GM23248 (cell line): ENCODE measurements at regions not wholly inside any gene's neighbourhood (a gene's known extent, or its start where the extent isn't known, plus 50 kb on each side); places are given as distances from the start of the nearest gene placed in this dataset.

Source experiments
- EZH2 ChIP-seq: fragments of 200-600 bp; sonication (generic); IDR thresholded peaks from 2 replicates; pipeline ENCODE4 v1.6.1; 2018; ENCODE audit warnings: antibody characterized with exemption, mild to moderate bottlenecking; ENCODE audit not compliant: insufficient read depth, poor library complexity, severe bottlenecking
- EZH2phosphoT487 ChIP-seq: fragments of 200-600 bp; sonication (generic); IDR thresholded peaks from 2 replicates; pipeline ENCODE4 v1.6.1; 2018; ENCODE audit warnings: antibody characterized with exemption, moderate library complexity, mild to moderate bottlenecking, low read depth; ENCODE audit not compliant: insufficient read depth

- TF ChIP-seq EZH2phosphoT487 (no peak), EZH2 (no peak)
Measured at GRCh38 chr17:77604973-77605313, 353.6 kb upstream of the TNRC6C start.
